ENCODE measurements at regions not wholly inside any gene's neighbourhood (a gene's known extent, or its start where the extent isn't known, plus 50 kb on each side); places are given as distances from the start of the nearest gene placed in this dataset.

GRCh38 chr5:67306965-67307607 lies 110.5 kb upstream of the CD180 start:
- no peak for DNase-seq

- no peak for DNase-seq
Measured at GRCh38 chr5:67305913-67306710, 109.5 kb upstream of the CD180 start.

GRCh38 chr5:67305401-67305800 lies 108.8 kb upstream of the CD180 start:
- no peak for DNase-seq

- DNase-seq, result no peak
Measured at GRCh38 chr5:67303356-67303755, 106.8 kb upstream of the CD180 start.

GRCh38 chr5:67301285-67301903 lies 104.8 kb upstream of the CD180 start:
- no peak for DNase-seq

GRCh38 chr5:67300326-67300725 lies 103.7 kb upstream of the CD180 start:
- no peak for DNase-seq

- no peak for DNase-seq
Measured at GRCh38 chr5:67299231-67299735, 102.7 kb upstream of the CD180 start.

- DNase-seq, result no peak
Measured at GRCh38 chr5:67297802-67298532, 101.4 kb upstream of the CD180 start.

GRCh38 chr5:67297376-67297775 lies 100.8 kb upstream of the CD180 start:
- DNase-seq, result no peak

GRCh38 chr5:67294266-67294938 lies 97.8 kb upstream of the CD180 start:
- no peak for DNase-seq

GRCh38 chr5:67293226-67293625 lies 96.6 kb upstream of the CD180 start:
- DNase-seq, result no peak

- no peak for DNase-seq
Measured at GRCh38 chr5:67292201-67292940, 95.8 kb upstream of the CD180 start.

- no peak for DNase-seq
Measured at GRCh38 chr5:67291671-67292070, 95.1 kb upstream of the CD180 start.

- DNase-seq, result no peak
Measured at GRCh38 chr5:67291066-67291465, 94.5 kb upstream of the CD180 start.

- DNase-seq, result no peak
Measured at GRCh38 chr5:67290655-67291054, 94.1 kb upstream of the CD180 start.

GRCh38 chr5:67289763-67290521 lies 93.3 kb upstream of the CD180 start:
- no peak for DNase-seq

GRCh38 chr5:67287510-67288268 lies 91.1 kb upstream of the CD180 start:
- DNase-seq, result no peak

- no peak for DNase-seq
Measured at GRCh38 chr5:67286006-67286405, 89.4 kb upstream of the CD180 start.

- no peak for DNase-seq
Measured at GRCh38 chr5:67283988-67284487, 87.4 kb upstream of the CD180 start.
